CD14-positive monocyte (primary cell): ENCODE measurements at regions not wholly inside any gene's neighbourhood (a gene's known extent, or its start where the extent isn't known, plus 50 kb on each side); places are given as distances from the start of the nearest gene placed in this dataset.

Source experiments
- DNase-seq, 3 donors: peaks; one replicate each; pipeline ENCODE4 v3.0.0-alpha.2; 2011 to 2022
- H2AFZ ChIP-seq: 2 replicates; pipeline ENCODE4 v1.6.0; 2012; ENCODE audit warnings: mild to moderate bottlenecking, low read depth, low read length, inconsistent platforms; ENCODE audit not compliant: insufficient read depth, poor library complexity, severe bottlenecking
- H3K27ac ChIP-seq, 2 donors: 1 replicate in 1 of 2; 2 replicates in 1 of 2; pipeline ENCODE4 v1.5.1; 2012 to 2013; ENCODE audit warnings: low read length in 2 of 2, control low read depth in 1 of 2, inconsistent platforms in 1 of 2, low read depth in 1 of 2, mild to moderate bottlenecking in 1 of 2
- H3K27me3 ChIP-seq, 2 donors: one replicate each; pipeline versions ENCODE4 v1.6.0 to v1.6.1; 2011 to 2013; ENCODE audit warnings: low read length in 2 of 2; ENCODE audit not compliant: control insufficient read depth in 2 of 2, insufficient read depth in 2 of 2
- H3K36me3 ChIP-seq, 2 donors: replicated peaks in 1 of 2; 1 replicate in 1 of 2; 2 replicates in 1 of 2; pipeline versions ENCODE4 v1.5.1 to v1.6.1; 2012 to 2013; ENCODE audit warnings: low read length in 2 of 2, control low read depth in 1 of 2, inconsistent platforms in 1 of 2, mild to moderate bottlenecking in 1 of 2; ENCODE audit not compliant: insufficient read depth in 2 of 2, control insufficient read depth in 1 of 2
- H3K4me1 ChIP-seq, 2 donors: 1 replicate in 1 of 2; 2 replicates in 1 of 2; pipeline versions ENCODE4 v1.5.1 to v1.6.1; 2012 to 2013; ENCODE audit warnings: low read length in 2 of 2, control low read depth in 1 of 2, inconsistent platforms in 1 of 2, mild to moderate bottlenecking in 1 of 2, moderate library complexity in 1 of 2; ENCODE audit not compliant: insufficient read depth in 2 of 2, control insufficient read depth in 1 of 2
- H3K4me2 ChIP-seq: replicated peaks from 2 replicates; pipeline ENCODE3; 2012; ENCODE audit warnings: low read length, moderate library complexity, mild to moderate bottlenecking; ENCODE audit not compliant: poor library complexity, severe bottlenecking; ENCODE audit errors: extremely low read depth
- H3K4me3 ChIP-seq, 3 experiments: fragments of 200-600 bp in 1 of 3; sonication (generic) in 1 of 3; replicated peaks in 1 of 3; 1 replicate in 2 of 3; 2 replicates in 1 of 3; pipeline ENCODE4 v1.5.1; 2011 to 2013; ENCODE audit warnings: low read length in 3 of 3, mild to moderate bottlenecking in 3 of 3, control low read depth in 2 of 3, low read depth in 2 of 3, inconsistent platforms in 1 of 3, moderate library complexity in 1 of 3
- H3K79me2 ChIP-seq: 2 replicates; pipeline ENCODE4 v1.6.0; 2012; ENCODE audit warnings: mild to moderate bottlenecking, control low read depth, inconsistent platforms, low read length, moderate library complexity; ENCODE audit not compliant: insufficient read depth
- H3K9ac ChIP-seq: 2 replicates; pipeline ENCODE4 v1.6.0; 2017; ENCODE audit warnings: low read length, mild to moderate bottlenecking; ENCODE audit not compliant: insufficient read depth, poor library complexity, severe bottlenecking
- H3K9me3 ChIP-seq, 2 donors: replicated peaks in 1 of 2; 1 replicate in 1 of 2; 2 replicates in 1 of 2; pipeline versions ENCODE4 v1.5.1 to v1.6.1; 2012 to 2013; ENCODE audit warnings: low read length in 2 of 2, control low read depth in 1 of 2; ENCODE audit not compliant: control insufficient read depth in 1 of 2, insufficient read depth in 1 of 2
- H4K20me1 ChIP-seq: 2 replicates; pipeline ENCODE4 v1.6.0; 2012; ENCODE audit warnings: mild to moderate bottlenecking, low read length, control low read depth, moderate library complexity; ENCODE audit not compliant: insufficient read depth
- H3K27ac Mint-ChIP-seq, 7 donors: one replicate each; pipeline ENCODE4 v1.8.0; 2020; ENCODE audit warnings: mild to moderate bottlenecking in 7 of 7, mixed read lengths in 7 of 7, moderate library complexity in 6 of 7, inconsistent platforms in 2 of 7
- H3K27me3 Mint-ChIP-seq, 3 donors: one replicate each; pipeline ENCODE4 v1.8.0; 2021 to 2022; ENCODE audit warnings: low read depth in 3 of 3, mild to moderate bottlenecking in 3 of 3, mixed read lengths in 3 of 3, moderate library complexity in 3 of 3, inconsistent platforms in 1 of 3
- H3K36me3 Mint-ChIP-seq, 2 donors: one replicate each; pipeline ENCODE4 v1.8.0; 2020; ENCODE audit warnings: mixed read lengths in 2 of 2, inconsistent platforms in 1 of 2, mild to moderate bottlenecking in 1 of 2
- H3K4me1 Mint-ChIP-seq: one replicate; pipeline ENCODE4 v1.8.0; 2020; ENCODE audit warnings: mild to moderate bottlenecking, mixed read lengths
- H3K4me3 Mint-ChIP-seq, 2 donors: one replicate each; pipeline ENCODE4 v1.8.0; 2020; ENCODE audit warnings: mild to moderate bottlenecking in 2 of 2, mixed read lengths in 2 of 2, moderate library complexity in 1 of 2
- H3K9me3 Mint-ChIP-seq, 7 donors: one replicate each; pipeline ENCODE4 v1.8.0; 2020 to 2022; ENCODE audit warnings: mixed read lengths in 7 of 7, mild to moderate bottlenecking in 6 of 7, moderate library complexity in 6 of 7, inconsistent platforms in 2 of 7
- CTCF ChIP-seq: fragments of 200-600 bp; IDR thresholded peaks from one replicate; pipeline ENCODE4 v1.8.0; 2022; ENCODE audit warnings: antibody characterized with exemption, mild to moderate bottlenecking
- WGBS: methylation state at CpG from one replicate; pipeline ENCODE4 v1.1.5; 2013; ENCODE audit warnings: missing lambda C conversion rate; ENCODE audit not compliant: insufficient coverage; 5-methylcytosine and 5-hydroxymethylcytosine counted together
- intact Hi-C, 2 donors: fragments of 100-400 bp; cut with micrococcal nuclease; formaldehyde crosslinking; loops; one replicate each; pipeline versions ENCODE4 v1.15.0 to v1.15.1; 2023

GRCh38 chr4:45119376-45119775 lies 393.0 kb upstream of the GNPDA2 start:
- Mint-ChIP-seq H3K4me3 (no peak overlapping the region), H3K27ac (no peak overlapping the region), H3K27me3 (peaks cover 0 to 1% (median 0%) of the 10 kb centered on the region in 3 donors), H3K36me3 (no peaks in the 10 kb centered on the region), H3K9me3 (peaks cover 0 to 2% (median 0%) of the 10 kb centered on the region in 7 donors), H3K4me1 (no peaks in the 10 kb centered on the region)
- no peak for DNase-seq
- no CpG with 5 or more reads among the region's 1 CpG for WGBS
- Histone ChIP-seq H4K20me1 (no peaks in the 10 kb centered on the region), H3K4me1 (no peaks in the 10 kb centered on the region), H2AFZ (no peak overlapping the region), H3K9me3 (no peaks in the 10 kb centered on the region), H3K27ac (no peak overlapping the region), H3K79me2 (no peaks in the 10 kb centered on the region), H3K4me3 (no peak overlapping the region), H3K4me2 (no peak overlapping the region), H3K27me3 (no peaks in the 10 kb centered on the region), H3K36me3 (no peaks in the 10 kb centered on the region), H3K9ac (no peak overlapping the region)
- no peak for TF ChIP-seq CTCF
- intact Hi-C loops, result no loop called here

DNA sequence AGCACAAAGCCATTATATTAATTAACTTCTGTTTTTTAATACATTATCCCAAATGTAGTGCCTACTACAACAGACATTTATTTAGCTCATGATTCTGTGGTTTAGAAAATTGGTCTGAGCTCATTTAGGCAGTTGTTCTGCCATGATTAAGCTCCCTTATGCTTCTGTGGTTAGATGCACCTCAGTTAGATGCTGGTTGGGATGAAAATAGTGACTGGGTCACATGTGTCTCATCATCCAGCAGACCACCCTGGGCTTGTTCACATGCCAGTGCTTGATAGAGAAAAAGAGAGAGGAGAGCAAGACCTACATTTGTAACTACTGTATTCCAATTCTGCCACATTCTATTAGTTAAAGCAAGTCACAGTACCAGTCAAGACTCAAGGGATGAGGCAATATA lies 376.4 kb upstream of the GNPDA2 start:
- no peak overlapping the region for H3K9ac ChIP-seq
- H3K4me3 ChIP-seq, result no peak overlapping the region
- no peaks in the 10 kb centered on the region for H3K4me1 Mint-ChIP-seq
- intact Hi-C loops, result no loop called here
- H3K27ac ChIP-seq, result no peak overlapping the region
- no peak for DNase-seq
- H3K4me2 ChIP-seq, result no peak overlapping the region
- no peak overlapping the region for H3K4me3 Mint-ChIP-seq
- no peaks in the 10 kb centered on the region for H4K20me1 ChIP-seq
- H3K27me3 ChIP-seq, result no peaks in the 10 kb centered on the region
- no peaks in the 10 kb centered on the region for H3K36me3 Mint-ChIP-seq
- no peak for TF ChIP-seq CTCF
- H3K9me3 ChIP-seq, result no peaks in the 10 kb centered on the region
- peak overlapping the region in 1 of 7 donors; percentile 11 for H3K27ac Mint-ChIP-seq
- no peaks in the 10 kb centered on the region for H3K36me3 ChIP-seq
- no peaks in the 10 kb centered on the region for H3K4me1 ChIP-seq
- no peaks in the 10 kb centered on the region for H3K79me2 ChIP-seq
- H3K9me3 Mint-ChIP-seq, result peaks cover 0 to 14% (median 3%) of the 10 kb centered on the region in 7 donors
- H2AFZ ChIP-seq, result no peak overlapping the region
- no peaks in the 10 kb centered on the region for H3K27me3 Mint-ChIP-seq
